NCI-H1436 (cell line): ENCODE measurements at regions not wholly inside any gene's neighbourhood (a gene's known extent, or its start where the extent isn't known, plus 50 kb on each side); places are given as distances from the start of the nearest gene placed in this dataset.

Experiments used
- DNase-seq: peaks from one replicate; lab custom pipeline; 2025; lab: John Stamatoyannopoulos, UW

DNA sequence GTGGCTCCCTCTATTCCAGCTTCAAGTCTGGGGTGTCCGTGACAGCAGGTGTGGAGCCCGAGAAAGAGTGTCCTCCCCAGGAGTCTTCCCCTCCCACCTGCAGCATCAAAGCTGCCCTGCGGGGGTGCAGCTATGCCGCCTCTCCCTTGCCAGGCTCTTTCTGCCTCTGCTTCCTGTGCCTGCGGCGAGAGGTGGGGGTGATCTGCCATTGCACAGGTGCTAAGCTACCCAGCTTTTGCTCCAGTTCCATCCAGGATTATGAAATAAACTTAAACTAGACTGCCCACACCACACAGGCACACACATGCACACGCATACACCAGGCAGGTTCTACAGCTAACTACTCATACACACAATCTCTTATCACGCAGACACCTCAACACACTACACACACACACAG is 104.7 kb upstream of the CLDN10 start:
- DNase-seq, result no peak

DNA sequence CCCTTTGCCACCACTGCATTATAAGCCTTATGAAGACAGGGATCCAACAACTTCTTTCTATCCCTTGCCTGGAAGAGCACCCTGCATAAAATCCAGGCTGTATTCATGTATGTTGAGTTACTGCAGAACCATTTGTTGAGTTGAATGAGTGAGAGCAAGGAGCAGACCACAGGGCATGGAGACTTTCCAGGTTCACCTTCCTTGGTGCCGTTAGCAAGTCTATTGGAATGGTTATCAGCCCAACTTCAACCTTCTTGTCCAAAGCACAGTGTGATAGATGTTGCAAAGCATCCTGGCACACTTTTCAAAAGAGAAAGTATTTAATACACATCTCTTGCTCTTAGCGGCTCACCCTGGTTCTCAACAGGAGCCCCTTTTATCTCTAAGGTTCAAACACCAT is 100.9 kb upstream of the CLDN10 start:
- no peak for DNase-seq

DNA sequence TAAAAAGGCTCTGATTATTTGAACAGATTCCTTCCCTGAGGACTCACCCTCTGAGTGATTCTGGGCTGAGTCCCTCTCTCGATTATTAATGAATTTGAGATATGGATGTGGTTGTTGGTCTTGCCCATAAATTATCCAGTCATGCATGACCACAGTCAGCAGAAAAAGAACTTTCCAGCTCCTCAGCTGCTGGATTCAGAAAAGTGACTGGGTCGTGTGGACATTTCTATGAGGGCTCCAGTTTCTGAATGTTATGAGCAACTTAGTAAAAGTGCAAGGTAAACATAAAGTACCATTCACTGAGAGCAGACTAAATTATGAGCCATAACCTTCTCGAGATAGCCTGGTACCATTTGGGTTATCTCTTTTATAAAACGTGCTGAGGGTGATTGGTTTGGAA is 100.1 kb upstream of the CLDN10 start:
- no peak for DNase-seq

DNA sequence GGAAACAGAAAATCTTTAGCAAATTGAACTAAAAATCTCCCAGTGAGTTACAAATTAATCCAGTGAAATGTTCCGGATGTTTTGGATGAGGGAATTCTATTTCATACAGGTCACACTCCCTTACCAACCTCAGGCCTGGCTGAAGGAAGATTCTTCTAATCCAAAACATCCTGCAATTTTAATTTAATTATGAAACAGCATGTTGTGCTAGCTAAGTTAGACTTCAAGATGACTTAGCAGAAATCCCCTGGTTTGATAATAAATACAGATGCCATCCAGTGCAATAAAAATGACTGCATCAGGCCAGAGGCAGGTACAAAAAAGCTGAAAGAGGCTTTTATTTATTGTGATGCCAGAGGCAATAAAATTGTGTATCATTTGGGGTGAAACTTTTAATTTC is 96.7 kb upstream of the CLDN10 start:
- DNase-seq, result no peak

DNA sequence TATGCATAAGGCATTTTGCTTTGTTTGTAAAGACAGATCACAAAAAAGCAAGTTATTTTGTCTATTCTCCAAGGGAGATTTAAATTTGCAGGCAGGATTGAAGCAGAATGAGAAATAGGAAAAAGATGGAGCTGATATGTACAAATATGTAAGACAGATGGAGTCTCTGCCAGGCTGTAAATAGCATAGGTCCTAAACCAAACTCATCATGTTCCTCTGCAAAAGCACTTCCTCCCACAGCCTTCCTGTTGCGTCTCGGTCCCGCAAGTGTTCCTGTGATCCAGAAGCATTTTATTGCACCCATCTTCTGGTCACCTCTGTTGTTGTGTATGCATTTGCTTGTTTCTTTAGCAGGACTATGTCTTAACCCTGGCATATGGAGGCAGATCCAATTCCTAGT is 95.7 kb upstream of the CLDN10 start:
- DNase-seq, result no peak

DNA sequence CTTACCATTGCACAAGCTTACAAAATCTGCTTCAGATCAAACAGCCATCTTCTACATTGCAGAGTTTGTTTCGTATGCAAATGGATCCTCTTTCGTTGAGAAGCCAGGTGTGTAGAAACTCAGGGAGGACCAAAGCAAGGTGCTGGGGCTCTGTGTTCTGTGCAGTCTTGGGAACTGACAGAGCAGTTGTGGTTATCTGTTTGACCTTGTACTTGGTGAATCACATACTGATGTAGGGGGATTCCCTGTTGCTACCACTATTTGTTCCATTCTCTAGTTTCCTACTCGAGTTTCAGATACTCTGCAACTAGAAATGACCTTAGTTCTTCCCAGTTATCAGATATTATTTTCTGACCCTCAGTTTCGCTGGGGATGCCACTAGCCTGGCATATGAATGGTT is 95.2 kb upstream of the CLDN10 start:
- DNase-seq, result no peak

DNA sequence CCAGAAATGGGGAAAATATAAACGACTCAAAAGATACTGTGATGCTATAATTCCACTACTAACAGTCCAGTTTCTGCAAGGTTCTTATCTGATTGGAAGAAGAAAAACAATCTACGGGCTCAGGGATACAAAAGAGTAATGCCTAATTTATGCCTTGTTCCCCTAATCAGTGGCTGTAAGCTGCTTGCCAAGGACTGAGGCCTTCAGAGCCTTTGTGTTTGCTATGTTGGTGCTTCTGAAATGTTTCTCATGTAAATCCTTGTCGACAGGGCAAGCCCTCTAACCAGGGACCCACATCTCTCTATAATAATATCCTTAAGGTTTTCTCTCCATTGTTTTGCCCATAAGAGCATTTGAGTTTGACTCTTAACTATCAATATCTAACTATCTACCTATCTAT is 89.7 kb upstream of the CLDN10 start:
- no peak for DNase-seq

DNA sequence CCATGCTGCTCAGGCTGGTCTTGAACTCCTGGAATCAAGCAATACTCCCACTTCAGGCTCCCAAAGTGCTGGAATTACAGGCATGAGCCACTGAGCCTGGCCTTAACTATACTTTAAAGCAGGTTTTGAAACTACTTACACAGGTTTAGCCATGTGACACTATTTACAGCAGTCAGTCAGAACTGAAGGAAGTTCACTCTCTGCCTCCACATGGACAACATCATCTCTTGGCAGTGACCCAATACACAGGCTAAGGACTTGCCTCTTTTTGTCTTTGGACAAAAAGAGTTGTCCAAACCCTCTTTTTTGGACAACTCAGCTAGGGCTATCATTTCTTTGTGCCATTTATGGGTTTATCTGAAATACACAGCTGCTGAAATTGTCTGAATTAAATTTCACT is 89.0 kb upstream of the CLDN10 start:
- no peak for DNase-seq

DNA sequence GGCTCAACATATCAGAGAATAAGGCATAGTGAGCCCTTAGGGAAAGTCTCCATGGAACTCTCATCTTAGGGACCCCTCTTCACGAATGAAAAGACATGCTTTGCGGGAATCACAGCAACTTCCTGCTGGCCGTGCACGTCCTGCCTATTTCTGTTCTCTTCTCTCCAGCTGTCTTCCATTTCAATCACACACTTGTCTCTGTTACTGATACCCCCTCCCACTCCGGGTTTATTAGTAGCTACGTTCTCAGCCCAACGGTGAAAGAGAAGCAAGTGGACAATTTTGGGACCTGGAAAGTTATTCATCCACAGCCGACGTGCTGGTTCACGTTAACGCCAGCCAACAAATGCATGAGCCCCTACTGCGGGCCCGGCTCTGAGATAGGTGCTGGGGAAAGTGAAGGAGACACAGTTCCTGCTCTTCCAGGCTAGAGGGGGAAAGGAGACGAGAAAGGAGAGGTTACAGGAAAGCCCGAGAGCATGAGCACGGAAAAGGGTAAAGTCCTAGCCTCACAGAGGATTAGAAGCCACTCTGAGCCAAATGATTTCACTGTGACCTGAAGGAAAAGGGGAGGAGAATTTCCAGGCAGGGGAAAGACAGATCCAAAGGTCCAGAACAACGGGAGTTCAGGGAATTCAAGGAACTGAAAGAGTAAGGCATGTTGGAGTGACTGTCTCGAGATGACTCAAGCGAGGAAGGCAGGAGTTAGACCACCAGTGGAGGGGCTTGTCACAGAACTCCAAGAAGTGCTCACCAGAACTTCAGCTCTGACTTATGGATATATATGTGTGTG is 81.8 kb upstream of the CLDN10 start:
- no peak for DNase-seq

DNA sequence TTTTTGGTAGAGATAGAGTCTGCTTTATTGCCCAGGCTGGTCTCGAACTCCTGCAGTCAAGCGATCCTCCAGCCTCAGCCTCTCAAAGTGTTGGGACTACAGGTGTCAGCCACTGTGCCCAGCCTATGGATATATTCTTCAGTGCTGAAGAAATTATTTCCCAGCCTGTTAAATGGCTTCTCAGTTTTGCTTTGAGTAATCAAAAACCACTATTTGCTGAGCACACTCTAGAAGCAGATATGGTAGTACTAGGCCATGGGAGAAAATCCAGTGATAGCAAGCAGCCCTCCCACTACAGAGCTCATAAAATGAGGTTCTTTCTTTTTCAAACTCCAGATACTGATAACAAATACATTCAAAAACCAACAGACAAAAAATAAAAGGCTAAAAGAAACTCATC is 80.6 kb upstream of the CLDN10 start:
- DNase-seq, result no peak

DNA sequence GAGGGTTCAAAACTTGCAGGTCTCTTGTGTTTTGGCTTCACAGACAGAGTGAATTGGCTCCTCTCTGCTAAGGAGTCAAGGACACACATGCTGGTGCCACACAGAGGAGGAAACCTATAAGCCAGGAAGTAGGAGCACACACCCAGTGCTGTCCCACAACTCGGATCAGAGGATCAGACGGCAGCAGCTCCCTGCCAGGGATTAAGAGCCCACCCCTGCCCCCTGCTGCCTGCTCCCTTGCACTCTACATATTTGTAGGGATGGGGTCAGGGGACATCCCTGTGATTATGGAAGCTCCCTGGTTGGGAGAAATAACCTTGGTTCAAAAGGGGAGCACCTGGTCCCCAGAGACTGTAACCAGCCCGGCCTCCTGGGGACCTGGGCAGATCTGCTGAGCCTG is 77.5 kb upstream of the CLDN10 start:
- no peak for DNase-seq

DNA sequence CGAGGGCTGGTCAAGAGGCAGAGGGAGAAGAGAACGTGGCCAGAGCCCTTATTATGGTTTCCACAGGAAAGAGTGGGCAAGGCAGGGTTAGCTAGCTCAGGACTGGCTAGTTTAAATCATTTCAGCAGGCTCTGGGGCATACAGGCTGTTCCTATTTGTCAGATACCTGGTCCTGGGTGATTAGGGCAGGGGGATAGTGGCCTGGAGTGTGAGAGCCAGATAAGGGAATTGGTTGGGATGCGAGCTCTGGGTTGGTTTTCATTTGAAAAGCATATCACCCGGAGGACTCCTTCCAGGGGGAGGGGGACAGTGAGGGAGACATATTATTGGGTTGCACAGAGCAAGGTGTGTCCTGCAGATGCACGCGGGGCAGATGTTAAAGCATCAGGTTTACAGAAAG is 75.3 kb upstream of the CLDN10 start:
- no peak for DNase-seq

DNA sequence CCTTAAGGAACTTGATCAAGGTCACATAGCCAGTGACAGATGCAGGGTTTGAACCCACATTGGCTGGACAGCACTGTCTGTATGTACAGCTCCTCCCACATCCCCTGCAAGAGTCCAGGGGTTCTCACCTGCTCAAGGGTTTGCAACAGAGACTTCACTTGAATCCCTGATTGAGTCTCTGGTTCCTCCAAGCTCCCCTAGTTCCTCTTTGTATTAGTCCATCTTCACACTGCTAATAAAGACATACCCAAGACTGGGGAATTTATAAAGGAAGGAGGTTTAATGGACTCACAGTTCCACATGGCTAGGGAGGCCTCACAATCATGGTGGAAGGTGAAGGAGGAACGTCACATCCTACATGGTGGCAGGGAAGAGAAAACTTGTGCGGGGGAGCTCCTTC is 72.8 kb upstream of the CLDN10 start:
- DNase-seq, result no peak

DNA sequence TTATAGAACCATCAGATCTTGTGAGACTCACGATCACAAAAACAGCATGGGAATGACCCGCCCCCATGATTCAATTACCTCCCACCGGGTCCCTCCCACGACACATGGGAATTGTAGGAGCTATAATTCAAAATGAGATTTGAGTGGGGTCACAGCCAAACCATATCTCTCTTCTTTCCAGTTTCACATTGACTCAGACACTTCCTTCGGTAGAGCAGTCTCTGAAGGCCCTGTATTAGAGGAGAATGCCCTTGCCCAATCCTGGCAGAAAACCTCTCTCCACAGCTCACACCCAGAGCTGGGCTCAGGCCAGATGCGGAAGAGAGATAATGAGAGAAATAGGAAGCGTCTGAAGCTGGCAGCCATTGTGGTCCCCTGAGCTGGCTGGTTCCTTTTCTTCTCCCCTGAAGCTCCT is 72.4 kb upstream of the CLDN10 start:
- DNase-seq, result no peak

DNA sequence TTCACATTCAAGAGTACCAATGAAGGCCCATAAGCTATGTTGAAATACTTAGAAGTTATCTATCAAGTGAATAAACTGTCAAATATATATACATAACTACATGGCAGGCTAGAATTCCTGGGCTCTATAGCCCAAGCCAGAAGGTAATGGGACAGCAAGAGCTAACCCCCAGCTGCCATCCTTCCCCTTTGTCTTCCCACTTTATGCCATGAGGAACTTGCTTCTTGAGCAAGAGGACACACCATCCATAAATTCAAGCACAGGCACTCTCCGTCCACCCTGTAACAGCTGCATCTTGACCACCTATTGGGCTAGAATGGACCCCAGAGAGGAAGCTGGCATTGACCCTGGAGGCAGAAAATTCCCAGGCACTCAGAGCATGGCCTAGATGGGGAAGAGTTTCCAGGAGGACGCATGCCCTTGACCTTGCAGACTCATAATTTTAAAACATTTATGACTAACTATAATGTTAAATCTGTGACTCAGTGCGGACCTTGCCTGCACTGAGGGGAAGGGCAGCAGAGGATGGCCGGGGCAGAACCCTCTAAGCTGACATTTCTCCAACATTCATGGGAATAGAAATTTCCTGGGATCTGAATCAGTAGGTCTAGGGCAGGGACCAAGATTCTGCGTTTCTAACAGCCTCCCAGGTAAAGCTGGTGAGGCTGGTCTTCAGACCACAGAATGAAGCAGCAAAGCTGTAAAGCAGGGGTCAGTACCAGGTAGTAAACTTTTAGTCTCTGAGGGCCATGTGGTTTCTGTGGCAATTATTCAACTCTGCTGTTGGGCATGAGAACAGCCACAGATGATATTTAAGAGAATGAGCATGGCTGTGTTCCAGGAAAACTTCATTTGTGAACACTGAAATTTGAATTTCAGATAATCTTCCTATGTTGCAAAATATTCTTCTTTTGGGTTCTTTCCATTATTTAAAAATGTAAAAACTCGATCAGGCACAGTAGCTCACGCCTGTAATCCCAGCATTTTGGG is 71.4 kb upstream of the CLDN10 start:
- no peak for DNase-seq

DNA sequence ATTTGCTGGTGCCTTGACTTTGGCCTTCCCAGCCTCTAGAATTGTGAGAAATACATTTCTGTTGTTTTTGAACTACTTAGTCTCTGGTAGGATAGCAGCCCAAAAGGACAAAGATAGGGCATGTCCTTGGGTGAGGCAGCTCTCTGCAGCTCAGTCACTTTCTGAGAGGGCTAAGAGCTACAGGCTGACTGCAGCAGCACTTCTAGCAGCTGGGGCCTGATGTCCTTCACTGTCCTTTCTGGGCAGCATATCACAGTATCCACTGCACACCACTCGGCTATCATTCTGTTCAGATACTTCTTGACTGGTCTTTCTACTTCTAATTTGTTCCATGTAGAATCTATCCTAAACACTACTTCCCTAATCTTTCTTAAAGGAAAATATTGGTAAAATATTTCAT is 68.5 kb upstream of the CLDN10 start:
- no peak for DNase-seq

DNA sequence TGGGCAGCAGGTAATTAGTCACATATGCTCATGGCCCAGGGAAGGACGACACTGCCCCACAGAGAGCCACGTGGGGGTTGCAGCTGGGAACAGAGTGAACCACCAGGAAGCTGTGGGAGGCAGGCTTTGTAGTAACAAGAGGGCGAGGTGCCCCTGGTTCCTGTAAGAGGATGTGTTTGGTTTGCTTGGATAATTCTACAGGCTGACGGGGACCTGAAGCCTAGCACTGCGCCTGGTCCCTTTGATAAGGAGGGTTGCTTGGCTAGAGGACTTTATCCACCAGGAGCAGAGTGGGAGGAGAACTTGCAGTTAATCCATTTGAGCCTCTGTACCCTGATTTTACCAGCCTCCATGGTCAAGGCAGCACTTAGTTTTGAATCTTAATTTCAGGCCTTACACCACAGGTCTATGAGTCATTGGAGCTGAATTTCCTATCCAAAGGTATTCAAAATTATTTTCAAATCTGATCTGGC is 67.4 kb upstream of the CLDN10 start:
- no peak for DNase-seq

DNA sequence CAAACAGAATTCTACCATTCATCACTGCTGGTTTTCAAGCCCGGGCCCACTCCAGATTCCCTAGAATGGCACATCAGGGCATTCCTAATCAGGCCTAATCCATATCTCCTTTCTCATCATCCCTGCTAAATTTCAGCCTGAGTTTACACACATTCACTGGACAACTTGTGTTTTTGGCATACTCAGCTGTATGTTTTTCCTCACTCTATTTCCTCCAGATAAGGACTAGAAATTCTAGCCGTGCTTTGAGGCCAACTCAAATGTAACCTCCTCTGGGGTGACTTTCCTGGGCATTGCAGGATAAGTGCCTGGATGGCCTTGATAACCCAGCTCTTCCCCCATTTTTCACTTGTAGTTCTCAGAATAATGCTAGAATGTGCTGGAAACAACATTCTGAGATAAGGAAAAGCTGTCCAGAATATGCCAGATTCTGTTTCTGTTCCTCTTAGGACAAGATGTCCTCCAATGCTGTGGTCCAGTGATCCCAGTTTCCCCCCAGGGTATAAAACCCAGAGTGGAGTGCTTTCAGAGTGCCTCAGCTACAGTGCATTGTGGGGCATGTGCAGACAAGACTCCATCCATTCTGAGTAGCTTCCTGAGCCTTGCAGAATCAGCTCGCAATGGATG is 66.9 kb upstream of the CLDN10 start:
- no peak for DNase-seq

DNA sequence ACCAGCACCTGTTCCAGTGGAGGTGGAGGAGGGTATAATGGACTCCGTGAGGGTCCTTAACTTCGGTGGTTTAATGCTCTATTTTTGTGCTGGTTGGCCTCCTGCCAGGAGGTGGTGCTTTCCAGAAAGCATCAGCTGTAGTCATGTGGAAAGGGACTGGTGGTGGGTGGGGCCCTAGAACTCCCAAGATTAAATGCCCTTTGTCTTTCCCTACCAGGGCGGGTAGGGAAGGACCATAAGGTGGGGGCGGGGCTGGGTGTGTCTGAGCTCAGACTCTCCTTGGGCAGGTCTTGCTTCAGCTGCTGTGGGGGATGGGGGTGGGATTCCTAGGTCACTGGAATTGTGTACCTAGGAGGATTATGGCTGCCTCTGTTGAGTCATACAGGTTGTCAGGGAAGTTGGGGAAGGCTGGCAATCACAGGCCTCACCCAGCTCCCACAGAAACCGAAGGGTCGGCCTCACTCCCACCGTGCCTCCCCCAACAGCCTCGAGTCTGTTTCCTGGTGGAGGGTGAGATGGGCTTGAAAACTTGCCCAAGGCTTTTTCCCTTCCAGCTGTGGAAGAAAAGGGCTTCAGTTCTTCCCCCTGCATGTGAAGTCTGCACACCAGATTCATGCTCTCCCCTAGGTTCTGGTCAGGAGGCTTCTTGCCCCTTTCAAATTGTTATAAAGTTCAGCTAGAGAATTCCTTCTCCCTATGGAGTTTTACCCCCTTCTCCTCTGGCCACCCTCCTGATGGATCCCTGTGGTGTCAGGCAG is 60.3 kb upstream of the CLDN10 start:
- DNase-seq, result no peak

DNA sequence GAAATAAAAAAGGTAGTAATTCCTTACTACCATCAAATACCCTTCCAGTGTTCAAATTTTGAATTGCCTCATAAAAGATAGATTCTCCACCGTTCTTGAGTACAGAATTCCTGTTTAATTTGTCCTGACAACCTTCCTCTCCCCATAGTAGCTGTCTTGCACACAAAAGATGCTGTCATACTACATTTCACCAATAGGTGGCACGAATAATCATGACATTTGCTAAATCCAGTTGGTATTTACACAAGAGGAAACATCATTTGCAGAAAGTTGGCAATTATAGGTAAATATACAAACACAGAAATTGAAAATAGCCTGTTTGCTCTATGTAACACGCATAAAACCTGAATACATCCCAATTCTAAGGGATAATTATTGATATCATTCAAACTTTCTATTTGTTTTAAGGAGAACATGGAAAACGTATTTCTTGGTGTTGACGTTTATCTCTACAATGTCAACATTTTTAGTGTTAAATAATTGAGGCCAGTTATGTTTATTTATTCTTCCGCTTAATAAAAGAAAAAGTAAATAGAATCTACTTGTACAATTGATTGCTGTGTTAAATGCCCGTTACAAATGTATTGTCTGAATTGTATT is 58.3 kb upstream of the CLDN10 start:
- no peak for DNase-seq

DNA sequence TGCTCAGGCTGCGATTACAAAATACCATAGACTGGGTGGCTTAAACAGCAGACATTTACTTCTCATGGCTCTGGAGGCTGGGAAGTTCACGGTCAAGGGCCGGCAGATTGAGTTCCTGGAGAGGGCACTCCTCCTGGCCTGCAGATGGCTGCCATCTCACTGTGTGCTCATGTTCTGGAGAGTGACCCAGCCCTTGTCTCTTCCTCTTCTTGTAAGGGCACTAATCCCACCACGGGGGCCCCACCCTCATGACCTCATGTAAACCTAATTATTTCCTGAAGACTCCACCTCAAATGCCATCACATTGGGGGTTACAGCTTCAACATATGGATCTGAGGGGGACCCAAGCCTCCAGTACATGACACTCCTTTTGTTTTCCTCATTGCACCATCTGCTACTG is 56.0 kb upstream of the CLDN10 start:
- no peak for DNase-seq
